Neural cell (in vitro differentiated cells): ENCODE measurements at regions not wholly inside any gene's neighbourhood (a gene's known extent, or its start where the extent isn't known, plus 50 kb on each side); places are given as distances from the start of the nearest gene placed in this dataset.

ENCODE experiments used
- H2AFZ ChIP-seq: fragments of 200-600, 300-800 bp; sonication (generic), shearing (Covaris generic); 2 replicates; pipeline ENCODE4 v1.6.0; 2014; ENCODE audit warnings: low read depth, mild to moderate bottlenecking, antibody characterized with exemption, low read length, moderate library complexity
- H3F3A ChIP-seq: fragments of 200-600 bp; shearing (Covaris generic); 2 replicates; pipeline ENCODE4 v1.6.1; 2016; ENCODE audit warnings: mild to moderate bottlenecking, moderate library complexity, mixed read lengths, antibody characterized with exemption, low read length; ENCODE audit not compliant: insufficient read depth, poor library complexity, severe bottlenecking
- H3K27ac ChIP-seq: fragments of 200-600, 300-800 bp; sonication (generic), shearing (Covaris generic); 2 replicates; pipeline ENCODE4 v1.5.1; 2014; ENCODE audit warnings: mild to moderate bottlenecking, low read length, moderate library complexity
- H3K27me3 ChIP-seq: fragments of 300-800, 200-600 bp; sonication (generic), shearing (Covaris generic); 2 replicates; pipeline ENCODE4 v1.6.0; 2014; ENCODE audit warnings: mild to moderate bottlenecking, low read depth, low read length, moderate library complexity; ENCODE audit not compliant: insufficient read depth
- H3K36me3 ChIP-seq: fragments of 300-800, 200-600 bp; sonication (generic), shearing (Covaris generic); 2 replicates; pipeline ENCODE4 v1.5.1; 2014; ENCODE audit warnings: mild to moderate bottlenecking, antibody characterized with exemption, low read length, moderate library complexity; ENCODE audit not compliant: insufficient read depth
- H3K4me2 ChIP-seq: fragments of 300-800, 200-600 bp; sonication (generic), shearing (Covaris generic); 2 replicates; pipeline ENCODE4 v1.6.0; 2014; ENCODE audit warnings: mild to moderate bottlenecking, low read length
- H3K4me3 ChIP-seq: fragments of 300-800, 200-600 bp; sonication (generic), shearing (Covaris generic); 2 replicates; pipeline ENCODE4 v1.5.1; 2014; ENCODE audit warnings: mild to moderate bottlenecking, low read length, moderate library complexity
- H3K79me2 ChIP-seq: fragments of 200-600 bp; shearing (Covaris generic); replicated peaks from 2 replicates; pipeline ENCODE4 v1.6.0; 2014; ENCODE audit warnings: mild to moderate bottlenecking, low read length, moderate library complexity; ENCODE audit not compliant: insufficient read depth
- H3K9ac ChIP-seq: fragments of 300-800, 200-600 bp; sonication (generic), shearing (Covaris generic); 2 replicates; pipeline ENCODE4 v1.6.1; 2016; ENCODE audit warnings: mild to moderate bottlenecking, low read length, mixed read lengths
- H3K9me2 ChIP-seq: fragments of 200-600 bp; shearing (Covaris generic); 2 replicates; pipeline ENCODE4 v1.6.1; 2016; ENCODE audit warnings: mild to moderate bottlenecking, low read length, mixed read lengths; ENCODE audit not compliant: insufficient read depth
- H3K9me3 ChIP-seq: fragments of 200-600, 300-800 bp; sonication (generic), shearing (Covaris generic); 2 replicates; pipeline ENCODE4 v1.6.1; 2016; ENCODE audit warnings: mild to moderate bottlenecking, mixed run types, low read length, moderate library complexity, mixed read lengths
- H4K20me1 ChIP-seq: fragments of 200-600 bp; shearing (Covaris generic); 2 replicates; pipeline ENCODE4 v1.6.1; 2016; ENCODE audit warnings: mild to moderate bottlenecking, mixed run types; ENCODE audit not compliant: insufficient read depth
- CTCF ChIP-seq: fragments of 450-650 bp; IDR thresholded peaks from 2 replicates; pipeline ENCODE4 v1.5.1; 2014; ENCODE audit warnings: antibody characterized with exemption, mild to moderate bottlenecking, moderate library complexity; ENCODE audit not compliant: poor library complexity, severe bottlenecking
- EP300 ChIP-seq: fragments of 450-650 bp; conservative IDR thresholded peaks from 2 replicates; pipeline ENCODE4 v1.6.1; 2014; ENCODE audit warnings: antibody characterized with exemption, mild to moderate bottlenecking, moderate library complexity; ENCODE audit not compliant: poor library complexity, severe bottlenecking
- EZH2 ChIP-seq: fragments of 200-600, 300-800 bp; shearing (Covaris generic), sonication (generic); IDR thresholded peaks from 2 replicates; pipeline ENCODE4 v1.6.1; 2014; ENCODE audit warnings: antibody characterized with exemption, low read length, borderline replicate concordance, mild to moderate bottlenecking; ENCODE audit not compliant: insufficient read depth, poor library complexity, severe bottlenecking
- MXI1 ChIP-seq: fragments of 450-650 bp; conservative IDR thresholded peaks from 2 replicates; pipeline ENCODE4 v1.6.1; 2014; ENCODE audit warnings: antibody characterized with exemption, mild to moderate bottlenecking; ENCODE audit not compliant: poor library complexity, severe bottlenecking
- POLR2AphosphoS5 ChIP-seq: IDR thresholded peaks from 2 replicates; pipeline ENCODE4 v1.6.1; 2012
- RAD21 ChIP-seq: fragments of 450-650 bp; conservative IDR thresholded peaks from 2 replicates; pipeline ENCODE4 v1.6.1; 2014; ENCODE audit warnings: antibody characterized with exemption, mild to moderate bottlenecking, moderate library complexity
- REST ChIP-seq: IDR thresholded peaks from 2 replicates; pipeline ENCODE4 v1.6.1; 2012; ENCODE audit warnings: borderline replicate concordance
- SMC3 ChIP-seq: fragments of 450-650 bp; conservative IDR thresholded peaks from 2 replicates; pipeline ENCODE4 v1.6.1; 2014; ENCODE audit warnings: antibody characterized with exemption, mild to moderate bottlenecking, moderate library complexity; ENCODE audit not compliant: poor library complexity
- TAF1 ChIP-seq: IDR thresholded peaks from 2 replicates; pipeline ENCODE4 v1.6.1; 2012; ENCODE audit warnings: low read depth

GRCh38 chr10:56470701-56471100, 109.6 kb upstream of the ZWINT start:
- no peak overlapping the region for H3K4me3 ChIP-seq
- H4K20me1 ChIP-seq: no peaks in the 10 kb centered on the region
- TF ChIP-seq POLR2AphosphoS5: no peak
- TF ChIP-seq CTCF: no peak
- no peak for TF ChIP-seq TAF1
- no peak for TF ChIP-seq MXI1
- no peaks in the 10 kb centered on the region for H3K36me3 ChIP-seq
- no peaks in the 10 kb centered on the region for H3F3A ChIP-seq
- no peaks in the 10 kb centered on the region for H3K9me2 ChIP-seq
- H3K9ac ChIP-seq: no peak overlapping the region
- no peaks in the 10 kb centered on the region for H3K9me3 ChIP-seq
- H3K27ac ChIP-seq: no peak overlapping the region
- no peaks in the 10 kb centered on the region for H3K79me2 ChIP-seq
- H2AFZ ChIP-seq: no peak overlapping the region
- no peak overlapping the region for H3K4me2 ChIP-seq
- H3K27me3 ChIP-seq: no peaks in the 10 kb centered on the region

- Histone ChIP-seq H3F3A (no peaks in the 10 kb centered on the region), H4K20me1 (no peaks in the 10 kb centered on the region), H3K9me2 (no peaks in the 10 kb centered on the region), H3K36me3 (no peaks in the 10 kb centered on the region), H2AFZ (no peak overlapping the region), H3K27ac (no peak overlapping the region), H3K9me3 (no peaks in the 10 kb centered on the region), H3K4me3 (no peak overlapping the region), H3K79me2 (no peaks in the 10 kb centered on the region), H3K27me3 (no peaks in the 10 kb centered on the region), H3K9ac (no peak overlapping the region), H3K4me2 (no peak overlapping the region)
- no peak for TF ChIP-seq TAF1
- TF ChIP-seq MXI1: no peak
These were observed 108.4 kb upstream of the ZWINT start for GRCh38 chr10:56469482-56469881.

- Histone ChIP-seq H3K79me2 (no peaks in the 10 kb centered on the region), H3K4me3 (no peak overlapping the region), H4K20me1 (no peaks in the 10 kb centered on the region), H2AFZ (no peak overlapping the region), H3K36me3 (no peaks in the 10 kb centered on the region), H3K9ac (no peak overlapping the region), H3K9me3 (no peaks in the 10 kb centered on the region), H3K27me3 (no peaks in the 10 kb centered on the region), H3K9me2 (no peaks in the 10 kb centered on the region), H3K4me2 (no peak overlapping the region), H3F3A (no peaks in the 10 kb centered on the region), H3K27ac (no peak overlapping the region)
- TF ChIP-seq REST: no peak
- TF ChIP-seq CTCF: no peak
- no peak for TF ChIP-seq POLR2AphosphoS5
- no peak for TF ChIP-seq EP300
- no peak for TF ChIP-seq EZH2
- TF ChIP-seq RAD21: no peak
- no peak for TF ChIP-seq TAF1
- TF ChIP-seq MXI1: no peak
- no peak for TF ChIP-seq SMC3
These were observed 104.9 kb upstream of the ZWINT start for GRCh38 chr10:56466005-56466404.
